HepG2 (cell line): ENCODE measurements at regions not wholly inside any gene's neighbourhood (a gene's known extent, or its start where the extent isn't known, plus 50 kb on each side); places are given as distances from the start of the nearest gene placed in this dataset.

Experiments used
- ATAC-seq: fragments of 200-7000 bp; cut with Tn5 transposase; 3 replicates; pipeline ENCODE4 v1.9.1; 2020; ENCODE audit warnings: mild to moderate bottlenecking, moderate library complexity
- BruUV-seq: library from RNA; stranded (reverse); fragments of 400-500 nt; replicated peaks from 2 replicates; lab custom pipeline; 2021; lab: Mats Ljungman, UMichigan
- CTCF ChIA-PET: fragments of 300-600 bp; formaldehyde crosslinking; extraction: SDS; loops from one replicate; lab custom pipeline; 2021; ENCODE audit warnings: low total read pairs, inconsistent platforms, low intra/inter-chr PET ratio; lab: Yijun Ruan, JAX
- POLR2A ChIA-PET: fragments of 350-600 bp; sonication (Branson Sonifier 250); formaldehyde crosslinking; loops from one replicate; lab custom pipeline; 2020; ENCODE audit warnings: antibody characterized with exemption, inconsistent platforms; lab: Yijun Ruan, JAX
- DNase-seq: peaks from one replicate; pipeline ENCODE4 v3.0.0-alpha.2; 2015; ENCODE audit warnings: low spot score
- FAIRE-seq: peaks from 3 replicates; lab custom pipeline; 2011; peaks lifted over from hg19 to GRCh38; lab: Jason Lieb, UNC
- H2AFZ ChIP-seq: one replicate; pipeline ENCODE4 v1.6.1; 2011; ENCODE audit warnings: low read length, inconsistent platforms
- H3K27ac ChIP-seq: fragments of 300-600 bp; 3 replicates; pipeline ENCODE4 v1.8.0; 2011; ENCODE audit warnings: mixed run types, mild to moderate bottlenecking, mixed read lengths, low read length, inconsistent platforms; ENCODE audit not compliant: insufficient read depth; ENCODE audit errors: extremely low read length
- H3K27me3 ChIP-seq, 2 experiments: fragments of 200-600 bp in 1 of 2; 2 replicates in 1 of 2; 3 replicates in 1 of 2; pipeline versions ENCODE4 v1.6.0 to v1.8.0; 2011; ENCODE audit warnings: low read length in 2 of 2, mild to moderate bottlenecking in 2 of 2, moderate library complexity in 2 of 2, inconsistent platforms in 1 of 2; ENCODE audit not compliant: insufficient read depth in 2 of 2, control insufficient read depth in 1 of 2
- H3K36me3 ChIP-seq, 2 experiments: fragments of 200-600 bp in 1 of 2; replicated peaks in 1 of 2; 2 replicates in 1 of 2; 3 replicates in 1 of 2; pipeline versions ENCODE4 v1.5.1 to v1.8.0; 2011; ENCODE audit warnings: low read length in 2 of 2, inconsistent platforms in 1 of 2; ENCODE audit not compliant: insufficient read depth in 2 of 2, control insufficient read depth in 1 of 2
- H3K4me1 ChIP-seq: 2 replicates; pipeline ENCODE4 v1.5.1; 2012; ENCODE audit warnings: low read length, inconsistent platforms; ENCODE audit not compliant: insufficient read depth
- H3K4me2 ChIP-seq: 2 replicates; pipeline ENCODE4 v1.6.0; 2011; ENCODE audit warnings: low read depth, low read length, inconsistent platforms
- H3K4me3 ChIP-seq, 3 experiments: fragments of 200-600 bp in 1 of 3; sonication (generic), shearing (Covaris generic) in 1 of 3; replicated peaks in 1 of 3; 2 replicates each; pipeline ENCODE4 v1.5.1; 2011 to 2016; ENCODE audit warnings: low read length in 3 of 3, inconsistent platforms in 2 of 3, low read depth in 2 of 3, mild to moderate bottlenecking in 2 of 3, control low read depth in 1 of 3, mixed read lengths in 1 of 3; ENCODE audit not compliant: insufficient read depth in 1 of 3
- H3K79me2 ChIP-seq: one replicate; pipeline ENCODE4 v1.6.1; 2011; ENCODE audit warnings: low read length, inconsistent platforms; ENCODE audit not compliant: insufficient read depth
- H3K9ac ChIP-seq: 2 replicates; pipeline ENCODE4 v1.6.0; 2011; ENCODE audit warnings: mild to moderate bottlenecking, low read depth, low read length, inconsistent platforms; ENCODE audit not compliant: insufficient read depth
- H3K9me3 ChIP-seq: 2 replicates; pipeline ENCODE4 v1.5.1; 2012; ENCODE audit warnings: mild to moderate bottlenecking, low read length
- H4K20me1 ChIP-seq: 2 replicates; pipeline ENCODE4 v1.6.0; 2011; ENCODE audit warnings: inconsistent platforms, mild to moderate bottlenecking, low read length, moderate library complexity; ENCODE audit not compliant: insufficient read depth
- ARHGAP35 ChIP-seq: sonication (generic); formaldehyde crosslinking; IDR thresholded peaks from 2 replicates; pipeline ENCODE4 v1.9.0; 2022; ENCODE audit warnings: mild to moderate bottlenecking, inconsistent platforms, moderate library complexity, missing genetic modification reagents, borderline replicate concordance
- ASH2L ChIP-seq: fragments of 300-600, 200-600 bp; sonication (generic); IDR thresholded peaks from 2 replicates; pipeline ENCODE4 v1.7.0; 2017; ENCODE audit warnings: low read depth, mild to moderate bottlenecking, moderate library complexity, mixed read lengths, low read length; ENCODE audit not compliant: insufficient read length
- CBX2 ChIP-seq, 2 experiments: fragments of 200-600 bp in 1 of 2; sonication (generic); formaldehyde crosslinking in 1 of 2; IDR thresholded peaks; 2 replicates each; pipeline versions ENCODE4 v1.7.0 to v1.8.1; 2018 to 2022; ENCODE audit warnings: low read depth in 2 of 2, low read length in 1 of 2, mild to moderate bottlenecking in 1 of 2, missing genetic modification reagents in 1 of 2
- FOXC1 ChIP-seq: sonication (generic); formaldehyde crosslinking; IDR thresholded peaks from 2 replicates; pipeline ENCODE4 v1.8.0; 2022; ENCODE audit warnings: mild to moderate bottlenecking, missing genetic modification reagents, borderline replicate concordance
- MTF1 ChIP-seq: sonication (generic); formaldehyde crosslinking; IDR thresholded peaks from 2 replicates; pipeline ENCODE4 v1.5.0; 2020; ENCODE audit warnings: missing genetic modification reagents
- NKX3-1 ChIP-seq: sonication (generic); formaldehyde crosslinking; IDR thresholded peaks from 2 replicates; pipeline ENCODE4 v1.5.0; 2020; ENCODE audit warnings: missing genetic modification reagents
- NR2F2 ChIP-seq: IDR thresholded peaks from 2 replicates; pipeline ENCODE4 v1.6.1; 2012; ENCODE audit warnings: low read depth, inconsistent platforms, borderline replicate concordance
- REXO4 ChIP-seq: sonication (generic); formaldehyde crosslinking; IDR thresholded peaks from 2 replicates; pipeline ENCODE4 v1.8.0; 2022; ENCODE audit warnings: missing genetic modification reagents, mild to moderate bottlenecking, borderline replicate concordance
- TEAD2 ChIP-seq: sonication (generic); formaldehyde crosslinking; IDR thresholded peaks from 2 replicates; pipeline ENCODE4 v1.9.0; 2021; ENCODE audit warnings: missing genetic modification reagents
- ZNF230 ChIP-seq: sonication (generic); formaldehyde crosslinking; IDR thresholded peaks from 2 replicates; pipeline ENCODE4 v1.4.0; 2020; ENCODE audit warnings: mild to moderate bottlenecking, missing genetic modification reagents
- WGBS: methylation state at CpG from one replicate; pipeline ENCODE4 v1.1.6; 2017; ENCODE audit warnings: low lambda C conversion rate; 5-methylcytosine and 5-hydroxymethylcytosine counted together
- in situ Hi-C: cut with HindIII; loops from 2 replicates; pipeline ENCODE4 v1.10.0; 2017; ENCODE audit warnings: low pct_unique_long_range_greater_than_20kb; ENCODE audit not compliant: extremely low pct_ligation_motif_present
- intact Hi-C: fragments of 100-400 bp; cut with micrococcal nuclease; formaldehyde crosslinking; loops from one replicate; pipeline ENCODE4 v1.10.0; 2022; ENCODE audit not compliant: unreplicated experiment
- TF ChIP-seq, protein P1 (sequence below): fragments of 450-650 bp; IDR thresholded peaks from 2 replicates; pipeline ENCODE4 v1.6.1; 2017

- ChIA-PET POLR2A (no interaction called here), CTCF (no interaction called here)
- Histone ChIP-seq H3K4me3 (no peak overlapping the region), H3K4me2 (no peak overlapping the region), H3K79me2 (no peaks in the 10 kb centered on the region), H3K9ac (no peak overlapping the region), H3K36me3 (no peaks in the 10 kb centered on the region), H3K4me1 (no peaks in the 10 kb centered on the region), H2AFZ (no peak overlapping the region), H3K27ac (no peak overlapping the region), H3K9me3 (no peaks in the 10 kb centered on the region), H3K27me3 (no peaks in the 10 kb centered on the region), H4K20me1 (no peaks in the 10 kb centered on the region)
- in situ Hi-C loops = no loop called here
- FAIRE-seq (no peak), ATAC-seq (no peak), DNase-seq (no peak)
- BruUV-seq = no TSS peak
- intact Hi-C loops = no loop called here
- 25% methylated on average over 1 of the region's 1 CpG for WGBS
- TF ChIP-seq ZNF230 (CRISPR knock-in tag) (no peak), ARHGAP35 (CRISPR knock-in tag) (no peak), MTF1 (CRISPR knock-in tag) (no peak)
Measured at GRCh38 chr1:172903581-172904220, 147.0 kb downstream of the TNFSF18 start.

DNA sequence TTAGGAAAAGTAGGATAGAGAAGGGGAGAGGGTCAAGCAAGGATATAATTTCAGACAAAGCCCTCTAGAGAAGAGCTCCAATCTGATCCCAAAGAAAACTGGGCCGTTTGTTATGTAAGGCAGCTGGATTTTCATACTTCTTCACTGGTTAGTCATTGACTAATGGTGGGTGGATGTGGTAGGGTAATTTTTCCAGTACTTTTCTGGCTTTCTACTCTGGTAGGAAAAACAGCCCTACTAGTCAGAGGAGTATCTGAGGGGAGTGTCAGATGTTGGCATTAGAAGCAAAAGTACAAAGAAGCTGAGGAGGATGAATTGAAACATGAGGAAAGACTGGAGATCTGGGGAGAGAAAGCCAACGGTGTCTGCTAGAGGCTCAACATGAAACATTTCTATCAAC, 145.3 kb downstream of the TNFSF18 start:
- Histone ChIP-seq H3K4me1 (no peaks in the 10 kb centered on the region), H3K27me3 (no peaks in the 10 kb centered on the region), H3K4me2 (no peak overlapping the region), H2AFZ (no peak overlapping the region), H3K79me2 (no peaks in the 10 kb centered on the region), H3K9me3 (no peaks in the 10 kb centered on the region), H3K27ac (no peak overlapping the region), H4K20me1 (no peaks in the 10 kb centered on the region), H3K36me3 (no peaks in the 10 kb centered on the region), H3K4me3 (no peak overlapping the region), H3K9ac (no peak overlapping the region)
- no peak for FAIRE-seq
- POLR2A ChIA-PET = no interaction called here
- 0% methylated on average over 2 of the region's 2 CpGs for WGBS
- BruUV-seq = no TSS peak
- TF ChIP-seq FOXC1 (CRISPR knock-in tag) (no peak), NR2F2 (no peak), REXO4 (CRISPR knock-in tag) (no peak), CBX2 (IDR thresholded peaks at IDR 0.05; ENCODE audit: low read depth, low read length) (no peak), CBX2 (CRISPR knock-in tag; IDR thresholded peaks at IDR 0.05; ENCODE audit: low read depth) (no peak), TEAD2 (no peak), NKX3-1 (CRISPR knock-in tag) (no peak), ASH2L (no peak)
- TF ChIP-seq, protein P1, sequence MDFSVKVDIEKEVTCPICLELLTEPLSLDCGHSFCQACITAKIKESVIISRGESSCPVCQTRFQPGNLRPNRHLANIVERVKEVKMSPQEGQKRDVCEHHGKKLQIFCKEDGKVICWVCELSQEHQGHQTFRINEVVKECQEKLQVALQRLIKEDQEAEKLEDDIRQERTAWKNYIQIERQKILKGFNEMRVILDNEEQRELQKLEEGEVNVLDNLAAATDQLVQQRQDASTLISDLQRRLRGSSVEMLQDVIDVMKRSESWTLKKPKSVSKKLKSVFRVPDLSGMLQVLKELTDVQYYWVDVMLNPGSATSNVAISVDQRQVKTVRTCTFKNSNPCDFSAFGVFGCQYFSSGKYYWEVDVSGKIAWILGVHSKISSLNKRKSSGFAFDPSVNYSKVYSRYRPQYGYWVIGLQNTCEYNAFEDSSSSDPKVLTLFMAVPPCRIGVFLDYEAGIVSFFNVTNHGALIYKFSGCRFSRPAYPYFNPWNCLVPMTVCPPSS = no peak
- CTCF ChIA-PET = no interaction called here
- no peak for ATAC-seq
- in situ Hi-C loops (no loop called here), intact Hi-C loops (no loop called here)
- no peak for DNase-seq
